DOHH2 (cell line): ENCODE measurements at regions not wholly inside any gene's neighbourhood (a gene's known extent, or its start where the extent isn't known, plus 50 kb on each side); places are given as distances from the start of the nearest gene placed in this dataset.

Experiments
- H3F3A ChIP-seq: fragments of 200-600 bp; sonication (generic), shearing (Covaris generic); 2 replicates; pipeline ENCODE4 v1.6.0; 2016; ENCODE audit warnings: antibody characterized with exemption, mild to moderate bottlenecking; ENCODE audit not compliant: control insufficient read depth, insufficient read depth
- H3K27ac ChIP-seq: fragments of 200-600 bp; sonication (generic); 2 replicates; pipeline ENCODE4 v1.5.1; 2014; ENCODE audit warnings: low read depth, mild to moderate bottlenecking, low read length, moderate library complexity
- H3K27me3 ChIP-seq: fragments of 200-600 bp; sonication (generic); 2 replicates; pipeline ENCODE4 v1.6.1; 2014; ENCODE audit warnings: mild to moderate bottlenecking, low read length, mixed read lengths; ENCODE audit not compliant: control insufficient read depth
- H3K36me3 ChIP-seq: fragments of 200-600 bp; sonication (generic); 2 replicates; pipeline ENCODE4 v1.6.1; 2014; ENCODE audit warnings: mild to moderate bottlenecking, low read length, moderate library complexity, mixed read lengths; ENCODE audit not compliant: control insufficient read depth
- H3K4me1 ChIP-seq: fragments of 200-600 bp; sonication (generic); 2 replicates; pipeline ENCODE4 v1.6.1; 2014; ENCODE audit warnings: mild to moderate bottlenecking, low read length, mixed read lengths; ENCODE audit not compliant: control insufficient read depth
- H3K4me2 ChIP-seq: fragments of 200-600 bp; sonication (generic); 2 replicates; pipeline ENCODE4 v1.6.0; 2014; ENCODE audit warnings: mild to moderate bottlenecking, low read length, moderate library complexity
- H3K4me3 ChIP-seq: fragments of 200-600 bp; sonication (generic); 2 replicates; pipeline ENCODE4 v1.5.1; 2014; ENCODE audit warnings: mild to moderate bottlenecking, low read length, mixed read lengths
- H3K79me2 ChIP-seq: fragments of 200-600 bp; sonication (generic); 2 replicates; pipeline ENCODE4 v1.6.1; 2014; ENCODE audit warnings: mild to moderate bottlenecking, low read length, mixed read lengths; ENCODE audit not compliant: control insufficient read depth
- H3K9me2 ChIP-seq: fragments of 200-600 bp; sonication (generic); replicated peaks from 2 replicates; pipeline ENCODE4 v1.6.1; 2014; ENCODE audit warnings: mild to moderate bottlenecking, low read length, mixed read lengths; ENCODE audit not compliant: control insufficient read depth
- H3K9me3 ChIP-seq: fragments of 200-600 bp; sonication (generic); 2 replicates; pipeline ENCODE4 v1.6.1; 2014; ENCODE audit warnings: antibody characterized with exemption, low read length, mixed read lengths; ENCODE audit not compliant: control insufficient read depth, insufficient read depth
- H4K20me1 ChIP-seq: fragments of 200-600 bp; sonication (generic); 2 replicates; pipeline ENCODE4 v1.6.0; 2014; ENCODE audit warnings: low read depth, mild to moderate bottlenecking, antibody characterized with exemption, low read length, moderate library complexity; ENCODE audit not compliant: control insufficient read depth, insufficient read depth
- EZH2phosphoT487 ChIP-seq: fragments of 200-600 bp; sonication (generic); IDR thresholded peaks from 2 replicates; pipeline ENCODE4 v1.6.1; 2017; ENCODE audit warnings: borderline replicate concordance, mild to moderate bottlenecking, antibody characterized with exemption, low read length, moderate library complexity, mixed read lengths
- TF ChIP-seq, protein P1 (sequence below): fragments of 200-600 bp; sonication (generic); IDR thresholded peaks from one replicate; pipeline ENCODE4 v1.5.1; 2014; ENCODE audit warnings: antibody characterized with exemption, mild to moderate bottlenecking, low read depth, low read length; ENCODE audit not compliant: poor library complexity, severe bottlenecking

- Histone ChIP-seq H3K27me3 (no peaks in the 10 kb centered on the region), H3K4me1 (no peaks in the 10 kb centered on the region), H3K9me2 (no peaks in the 10 kb centered on the region), H3K27ac (no peak overlapping the region), H3K79me2 (no peaks in the 10 kb centered on the region), H3K4me3 (no peak overlapping the region), H4K20me1 (no peaks in the 10 kb centered on the region), H3F3A (no peaks in the 10 kb centered on the region), H3K36me3 (no peaks in the 10 kb centered on the region), H3K4me2 (no peak overlapping the region), H3K9me3 (no peaks in the 10 kb centered on the region)
- no peak for TF ChIP-seq EZH2phosphoT487
- TF ChIP-seq, protein P1, sequence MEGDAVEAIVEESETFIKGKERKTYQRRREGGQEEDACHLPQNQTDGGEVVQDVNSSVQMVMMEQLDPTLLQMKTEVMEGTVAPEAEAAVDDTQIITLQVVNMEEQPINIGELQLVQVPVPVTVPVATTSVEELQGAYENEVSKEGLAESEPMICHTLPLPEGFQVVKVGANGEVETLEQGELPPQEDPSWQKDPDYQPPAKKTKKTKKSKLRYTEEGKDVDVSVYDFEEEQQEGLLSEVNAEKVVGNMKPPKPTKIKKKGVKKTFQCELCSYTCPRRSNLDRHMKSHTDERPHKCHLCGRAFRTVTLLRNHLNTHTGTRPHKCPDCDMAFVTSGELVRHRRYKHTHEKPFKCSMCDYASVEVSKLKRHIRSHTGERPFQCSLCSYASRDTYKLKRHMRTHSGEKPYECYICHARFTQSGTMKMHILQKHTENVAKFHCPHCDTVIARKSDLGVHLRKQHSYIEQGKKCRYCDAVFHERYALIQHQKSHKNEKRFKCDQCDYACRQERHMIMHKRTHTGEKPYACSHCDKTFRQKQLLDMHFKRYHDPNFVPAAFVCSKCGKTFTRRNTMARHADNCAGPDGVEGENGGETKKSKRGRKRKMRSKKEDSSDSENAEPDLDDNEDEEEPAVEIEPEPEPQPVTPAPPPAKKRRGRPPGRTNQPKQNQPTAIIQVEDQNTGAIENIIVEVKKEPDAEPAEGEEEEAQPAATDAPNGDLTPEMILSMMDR, result no peak
Observed at GRCh38 chr7:93736668-93737369, 153.7 kb downstream of the TFPI2 start.

DNA sequence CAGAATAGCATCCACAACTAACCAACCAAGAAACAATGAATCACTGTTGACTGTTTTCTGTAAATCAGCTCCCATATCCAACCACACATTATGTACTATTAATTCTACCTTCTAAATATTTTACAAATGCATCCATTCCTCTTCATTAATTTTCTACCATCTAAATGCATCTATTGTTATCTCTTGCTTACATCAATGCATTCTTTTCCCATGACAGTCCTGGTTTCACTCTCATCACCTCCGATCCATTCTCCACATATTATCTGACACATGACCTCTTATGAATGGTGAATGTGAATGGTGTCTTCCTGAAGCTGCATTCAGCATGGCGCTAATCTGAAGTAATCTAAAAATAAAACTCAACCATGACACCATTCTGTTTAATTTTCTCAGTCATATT lies 153.8 kb upstream of the CALCR start:
- Histone ChIP-seq H3K9me3 (no peaks in the 10 kb centered on the region), H3K4me1 (no peaks in the 10 kb centered on the region)
- TF ChIP-seq, protein P1, result no peak
- no peak for TF ChIP-seq EZH2phosphoT487

DNA sequence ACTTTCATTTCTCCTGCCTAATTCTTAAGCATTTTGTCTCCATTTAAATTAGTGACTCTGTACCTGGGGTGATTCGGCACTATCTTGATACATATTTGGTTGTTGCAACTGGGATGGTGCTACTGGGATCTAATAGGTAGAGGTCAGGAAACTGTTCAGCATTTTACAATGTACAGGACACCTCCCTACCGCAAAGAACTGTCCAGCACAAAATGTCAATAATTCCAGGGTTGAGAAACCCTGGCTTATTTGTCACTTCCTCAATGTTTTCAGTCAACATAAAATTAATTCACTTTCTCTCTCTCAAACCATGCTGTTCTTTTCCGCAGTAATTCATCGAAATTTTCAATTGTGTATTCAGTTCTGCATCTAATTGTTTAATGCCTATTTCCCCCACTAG lies 151.4 kb upstream of the CALCR start:
- Histone ChIP-seq H4K20me1 (no peaks in the 10 kb centered on the region), H3K27me3 (peaks cover 3% of the 10 kb centered on the region; the same call in 1 of the 2 replicates), H3F3A (no peaks in the 10 kb centered on the region), H3K79me2 (no peaks in the 10 kb centered on the region), H3K36me3 (no peaks in the 10 kb centered on the region), H3K4me2 (no peak overlapping the region), H3K9me2 (no peaks in the 10 kb centered on the region), H3K9me3 (no peaks in the 10 kb centered on the region), H3K4me3 (no peak overlapping the region), H3K4me1 (no peaks in the 10 kb centered on the region), H3K27ac (no peak overlapping the region)
- TF ChIP-seq, protein P1, result no peak
- no peak for TF ChIP-seq EZH2phosphoT487

More for the DNA sequence above, 153.8 kb upstream of the CALCR start:
- no peak overlapping the region for H3K27ac ChIP-seq
- H3K9me2 ChIP-seq, result no peaks in the 10 kb centered on the region
- no peak overlapping the region for H3K4me3 ChIP-seq
- H3K27me3 ChIP-seq, result peaks cover 3% of the 10 kb centered on the region; the same call in 1 of the 2 replicates
- H3F3A ChIP-seq, result no peaks in the 10 kb centered on the region
- no peak overlapping the region for H3K4me2 ChIP-seq
- H3K79me2 ChIP-seq, result no peaks in the 10 kb centered on the region
- no peaks in the 10 kb centered on the region for H3K36me3 ChIP-seq
- no peaks in the 10 kb centered on the region for H4K20me1 ChIP-seq
